Naive thymus-derived CD4-positive, alpha-beta T cell (primary cell): ENCODE measurements at regions not wholly inside any gene's neighbourhood (a gene's known extent, or its start where the extent isn't known, plus 50 kb on each side); places are given as distances from the start of the nearest gene placed in this dataset.

Source experiments
- ATAC-seq: fragments of 150-1000 bp; cut with Tn5 transposase; 2 replicates; pipeline ENCODE4 v1.10.0; 2021; ENCODE audit warnings: mild to moderate bottlenecking, moderate library complexity
- CTCF ChIA-PET: fragments of 350-600 bp; sonication (Branson Sonifier 250); formaldehyde crosslinking; loops from one replicate; lab custom pipeline; 2021; ENCODE audit warnings: antibody characterized with exemption; lab: Charles Lee
- POLR2A ChIA-PET: fragments of 350-600 bp; sonication (Branson Sonifier 250); formaldehyde crosslinking; loops from one replicate; lab custom pipeline; 2021; ENCODE audit warnings: antibody characterized with exemption, inconsistent platforms; lab: Charles Lee
- DNase-seq, 9 donors: peaks; one replicate each; pipeline versions ENCODE4 v3.0.0 to v3.0.0-alpha.2; 2020 to 2022; ENCODE audit warnings: mixed read lengths in 1 of 9
- H3K27ac ChIP-seq: one replicate; pipeline ENCODE4 v1.7.0; 2013; ENCODE audit warnings: mild to moderate bottlenecking, low read depth, low read length, moderate library complexity
- H3K27me3 ChIP-seq, 2 donors: one replicate each; pipeline ENCODE4 v1.7.0; 2013; ENCODE audit warnings: low read length in 2 of 2, mild to moderate bottlenecking in 2 of 2, moderate library complexity in 2 of 2; ENCODE audit not compliant: control insufficient read depth in 2 of 2, insufficient read depth in 2 of 2
- H3K36me3 ChIP-seq, 3 experiments: 1 replicate in 2 of 3; 2 replicates in 1 of 3; pipeline ENCODE4 v1.7.0; 2013; ENCODE audit warnings: low read length in 3 of 3, mild to moderate bottlenecking in 3 of 3, moderate library complexity in 1 of 3; ENCODE audit not compliant: insufficient read depth in 3 of 3, control insufficient read depth in 2 of 3
- H3K4me1 ChIP-seq, 2 donors: one replicate each; pipeline ENCODE4 v1.7.0; 2013; ENCODE audit warnings: low read length in 2 of 2, mild to moderate bottlenecking in 2 of 2, moderate library complexity in 1 of 2; ENCODE audit not compliant: control insufficient read depth in 2 of 2, insufficient read depth in 2 of 2
- H3K4me3 ChIP-seq: 2 replicates; pipeline ENCODE4 v1.7.0; 2013; ENCODE audit warnings: mild to moderate bottlenecking, low read length
- H3K9me3 ChIP-seq, 3 experiments: 1 replicate in 2 of 3; 2 replicates in 1 of 3; pipeline ENCODE4 v1.7.0; 2013; ENCODE audit warnings: low read length in 3 of 3; ENCODE audit not compliant: control insufficient read depth in 2 of 3
- H3K27ac Mint-ChIP-seq, 9 donors: one replicate each; pipeline ENCODE4 v1.8.0; 2020 to 2022; ENCODE audit warnings: mixed read lengths in 9 of 9, mild to moderate bottlenecking in 8 of 9, moderate library complexity in 5 of 9, inconsistent platforms in 2 of 9
- H3K27me3 Mint-ChIP-seq, 5 donors: one replicate each; pipeline ENCODE4 v1.8.0; 2021 to 2022; ENCODE audit warnings: mixed read lengths in 5 of 5, mild to moderate bottlenecking in 1 of 5
- H3K36me3 Mint-ChIP-seq, 5 donors: one replicate each; pipeline ENCODE4 v1.8.0; 2020 to 2022; ENCODE audit warnings: mixed read lengths in 5 of 5, mild to moderate bottlenecking in 3 of 5, inconsistent platforms in 1 of 5
- H3K4me1 Mint-ChIP-seq, 7 donors: one replicate each; pipeline ENCODE4 v1.8.0; 2020 to 2022; ENCODE audit warnings: mixed read lengths in 7 of 7, mild to moderate bottlenecking in 3 of 7, inconsistent platforms in 1 of 7
- H3K4me3 Mint-ChIP-seq, 10 donors: one replicate each; pipeline ENCODE4 v1.8.0; 2020 to 2022; ENCODE audit warnings: mild to moderate bottlenecking in 10 of 10, mixed read lengths in 10 of 10, moderate library complexity in 6 of 10, inconsistent platforms in 2 of 10
- H3K9me3 Mint-ChIP-seq, 11 donors: one replicate each; pipeline ENCODE4 v1.8.0; 2020 to 2022; ENCODE audit warnings: mixed read lengths in 11 of 11, mild to moderate bottlenecking in 4 of 11, inconsistent platforms in 1 of 11, moderate library complexity in 1 of 11
- intact Hi-C, 2 donors: fragments of 100-400 bp; cut with micrococcal nuclease; formaldehyde crosslinking; loops; one replicate each; pipeline ENCODE4 v1.15.1; 2023

GRCh38 chr6:105476978-105477377, 74.1 kb upstream of the PREP start:
- peaks cover 0 to 8% of the 10 kb centered on the region in 2 donors for H3K4me1 ChIP-seq
- H3K9me3 Mint-ChIP-seq: peaks cover 0 to 14% (median 9%) of the 10 kb centered on the region in 11 donors
- H3K4me3 Mint-ChIP-seq: no peak overlapping the region
- no peaks in the 10 kb centered on the region for H3K9me3 ChIP-seq
- H3K4me1 Mint-ChIP-seq: peaks cover 0 to 5% (median 0%) of the 10 kb centered on the region in 7 donors
- no peaks in the 10 kb centered on the region for H3K27me3 ChIP-seq
- DNase-seq (no peak), ATAC-seq (no peak)
- no peaks in the 10 kb centered on the region for H3K36me3 ChIP-seq
- peaks cover 0 to 6% (median 0%) of the 10 kb centered on the region in 5 donors for H3K36me3 Mint-ChIP-seq
- H3K27ac ChIP-seq: no peak overlapping the region
- intact Hi-C loops: no loop called here
- CTCF ChIA-PET: interaction anchor here (0.6 to 0.9 kb wide), 2 partner anchors 11 to 1080 kb away, joined by 3 to 5 read pairs; no protein-coding TSS in a partner anchor
- H3K27ac Mint-ChIP-seq: no peak overlapping the region
- POLR2A ChIA-PET: no interaction called here
- H3K27me3 Mint-ChIP-seq: peaks cover 24 to 64% (median 31%) of the 10 kb centered on the region in 5 donors
- H3K4me3 ChIP-seq: no peak overlapping the region

DNA sequence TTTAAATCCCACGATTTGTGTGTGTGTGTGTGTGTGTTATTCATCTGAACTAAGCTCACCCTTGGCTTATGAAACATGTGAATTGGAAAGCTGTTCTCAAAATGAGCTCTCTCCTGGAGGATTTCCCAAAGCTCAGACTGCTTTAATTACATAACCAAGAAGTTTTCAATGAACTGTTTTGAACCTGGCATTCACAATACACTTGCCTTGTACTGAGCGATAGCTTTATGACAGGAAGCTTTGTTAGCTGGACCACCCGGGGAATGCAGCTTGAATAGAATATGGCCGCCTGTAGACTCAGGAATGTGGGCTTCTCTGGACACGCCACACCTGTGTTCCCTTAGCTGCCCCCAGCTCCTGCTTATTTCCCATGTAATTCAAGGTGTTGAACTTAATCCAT, 71.4 kb upstream of the PREP start:
- H3K36me3 ChIP-seq: no peaks in the 10 kb centered on the region
- H3K27me3 ChIP-seq: no peaks in the 10 kb centered on the region
- Mint-ChIP-seq H3K9me3 (peaks cover 0 to 14% (median 9%) of the 10 kb centered on the region in 11 donors), H3K27me3 (peaks cover 22 to 81% (median 36%) of the 10 kb centered on the region in 5 donors), H3K36me3 (peaks cover 0 to 6% (median 0%) of the 10 kb centered on the region in 5 donors), H3K4me3 (no peak overlapping the region), H3K27ac (no peak overlapping the region), H3K4me1 (no peaks in the 10 kb centered on the region)
- intact Hi-C loops: no loop called here
- no peak overlapping the region for H3K27ac ChIP-seq
- no peaks in the 10 kb centered on the region for H3K9me3 ChIP-seq
- no peak overlapping the region for H3K4me3 ChIP-seq
- CTCF ChIA-PET: no interaction called here
- no peaks in the 10 kb centered on the region for H3K4me1 ChIP-seq
- ATAC-seq (no peak), DNase-seq (no peak)
- POLR2A ChIA-PET: no interaction called here

- no peaks in the 10 kb centered on the region for H3K4me1 ChIP-seq
- no peak overlapping the region for H3K4me3 ChIP-seq
- no peaks in the 10 kb centered on the region for H3K27me3 ChIP-seq
- no peaks in the 10 kb centered on the region for H3K9me3 ChIP-seq
- Mint-ChIP-seq H3K4me1 (no peaks in the 10 kb centered on the region), H3K27me3 (peaks cover 19 to 80% (median 40%) of the 10 kb centered on the region in 5 donors), H3K27ac (no peak overlapping the region), H3K4me3 (no peak overlapping the region), H3K36me3 (peaks cover 0 to 7% (median 0%) of the 10 kb centered on the region in 5 donors), H3K9me3 (peaks cover 4 to 18% (median 11%) of the 10 kb centered on the region in 11 donors)
- no peaks in the 10 kb centered on the region for H3K36me3 ChIP-seq
- ChIA-PET CTCF (no interaction called here), POLR2A (no interaction called here)
- DNase-seq (no peak), ATAC-seq (no peak)
- no peak overlapping the region for H3K27ac ChIP-seq
- intact Hi-C loops: no loop called here
Observed at GRCh38 chr6:105469946-105470345, 67.1 kb upstream of the PREP start.

- no peaks in the 10 kb centered on the region for H3K27me3 ChIP-seq
- Mint-ChIP-seq H3K27ac (no peak overlapping the region), H3K9me3 (peaks cover 4 to 27% (median 13%) of the 10 kb centered on the region in 11 donors), H3K36me3 (peaks cover 0 to 7% (median 0%) of the 10 kb centered on the region in 5 donors), H3K4me3 (no peak overlapping the region), H3K4me1 (no peaks in the 10 kb centered on the region), H3K27me3 (peaks cover 25 to 82% (median 44%) of the 10 kb centered on the region in 5 donors)
- no peak for ATAC-seq
- H3K36me3 ChIP-seq: no peaks in the 10 kb centered on the region
- ChIA-PET CTCF (no interaction called here), POLR2A (no interaction called here)
- H3K4me3 ChIP-seq: no peak overlapping the region
- H3K4me1 ChIP-seq: no peaks in the 10 kb centered on the region
- no peak for DNase-seq
- no peaks in the 10 kb centered on the region for H3K9me3 ChIP-seq
- no peak overlapping the region for H3K27ac ChIP-seq
- intact Hi-C loops: no loop called here
Observed at GRCh38 chr6:105468850-105469249, 66.0 kb upstream of the PREP start.

DNA sequence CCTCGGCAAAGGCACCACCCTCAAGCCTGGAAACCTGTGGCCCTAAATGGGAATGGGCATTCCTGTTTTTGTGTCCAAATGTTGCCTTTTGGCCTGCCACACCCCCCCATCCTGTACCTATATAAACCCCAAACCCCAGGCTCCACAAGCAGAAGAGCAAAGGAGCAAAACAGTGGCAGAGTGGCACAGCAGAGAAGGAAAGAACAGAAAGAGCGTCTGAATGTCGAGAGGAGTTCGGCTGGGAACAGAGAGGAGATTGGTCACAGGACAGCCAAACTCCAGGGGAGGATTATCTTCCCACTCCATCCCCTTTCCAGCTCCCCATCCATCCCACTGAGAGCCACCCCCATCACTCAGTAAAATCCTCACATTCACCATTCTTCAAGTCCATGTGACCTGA, 58.0 kb upstream of the PREP start:
- peaks cover 2 to 20% (median 9%) of the 10 kb centered on the region in 11 donors for H3K9me3 Mint-ChIP-seq
- Histone ChIP-seq H3K36me3 (no peaks in the 10 kb centered on the region), H3K4me3 (no peak overlapping the region), H3K27ac (no peak overlapping the region), H3K4me1 (peaks cover 0 to 45% of the 10 kb centered on the region in 2 donors), H3K27me3 (no peaks in the 10 kb centered on the region), H3K9me3 (no peaks in the 10 kb centered on the region)
- H3K36me3 Mint-ChIP-seq: no peaks in the 10 kb centered on the region
- peaks cover 0 to 2% (median 0%) of the 10 kb centered on the region in 7 donors for H3K4me1 Mint-ChIP-seq
- no peak for DNase-seq
- intact Hi-C loops: no loop called here
- ChIA-PET CTCF (no interaction called here), POLR2A (no interaction called here)
- H3K27ac Mint-ChIP-seq: no peak overlapping the region
- ATAC-seq: no peak
- H3K27me3 Mint-ChIP-seq: peaks cover 17 to 58% (median 21%) of the 10 kb centered on the region in 5 donors
- no peak overlapping the region for H3K4me3 Mint-ChIP-seq

- Histone ChIP-seq H3K27ac (no peak overlapping the region), H3K4me3 (peak overlapping the region; percentile 1), H3K36me3 (no peaks in the 10 kb centered on the region), H3K27me3 (no peaks in the 10 kb centered on the region), H3K4me1 (peaks cover 0 to 55% of the 10 kb centered on the region in 2 donors), H3K9me3 (no peaks in the 10 kb centered on the region)
- ATAC-seq: no peak
- ChIA-PET CTCF (no interaction called here), POLR2A (no interaction called here)
- intact Hi-C loops: no loop called here
- peaks cover 0 to 12% (median 3%) of the 10 kb centered on the region in 11 donors for H3K9me3 Mint-ChIP-seq
- H3K36me3 Mint-ChIP-seq: no peaks in the 10 kb centered on the region
- no peak overlapping the region for H3K4me3 Mint-ChIP-seq
- H3K27ac Mint-ChIP-seq: no peak overlapping the region
- peaks cover 0 to 2% (median 0%) of the 10 kb centered on the region in 7 donors for H3K4me1 Mint-ChIP-seq
- no peak for DNase-seq
- peaks cover 13 to 52% (median 17%) of the 10 kb centered on the region in 5 donors for H3K27me3 Mint-ChIP-seq
Observed at GRCh38 chr6:105459864-105460263, 57.0 kb upstream of the PREP start.

DNA sequence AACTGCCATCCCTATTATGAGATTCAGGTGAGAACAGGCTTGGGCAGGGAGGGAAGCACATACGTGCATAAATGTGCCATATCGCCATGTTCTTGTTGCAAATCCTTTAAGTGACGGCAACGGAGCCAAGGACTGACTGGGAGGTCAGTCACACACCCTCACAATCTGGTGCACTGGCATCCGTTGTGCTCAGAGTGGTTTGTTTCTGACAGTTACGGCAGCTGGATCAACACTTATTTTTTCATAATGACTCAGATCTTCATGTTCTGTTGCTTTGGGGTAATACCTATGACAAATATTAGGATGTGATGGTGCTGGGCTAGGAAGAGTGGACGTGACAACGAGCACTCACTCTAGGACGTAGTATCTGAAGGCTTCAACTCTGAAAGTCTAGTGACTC, 56.2 kb upstream of the PREP start:
- H3K27me3 Mint-ChIP-seq: peaks cover 8 to 48% (median 17%) of the 10 kb centered on the region in 5 donors
- POLR2A ChIA-PET: no interaction called here
- DNase-seq: no peak
- H3K9me3 ChIP-seq: no peaks in the 10 kb centered on the region
- intact Hi-C loops: no loop called here
- peaks cover 0 to 11% (median 2%) of the 10 kb centered on the region in 11 donors for H3K9me3 Mint-ChIP-seq
- H3K4me1 ChIP-seq: peaks cover 0 to 59% of the 10 kb centered on the region in 2 donors
- H3K27me3 ChIP-seq: no peaks in the 10 kb centered on the region
- no peaks in the 10 kb centered on the region for H3K36me3 Mint-ChIP-seq
- peaks cover 0 to 4% (median 1%) of the 10 kb centered on the region in 7 donors for H3K4me1 Mint-ChIP-seq
- H3K27ac Mint-ChIP-seq: peak overlapping the region in 1 of 9 donors; percentile 64
- H3K4me3 Mint-ChIP-seq: no peak overlapping the region
- H3K27ac ChIP-seq: no peak overlapping the region
- CTCF ChIA-PET: interaction anchor here (0.6 kb wide), 1 partner anchor 1228 kb away, joined by 5 read pairs; no protein-coding TSS in a partner anchor
- no peaks in the 10 kb centered on the region for H3K36me3 ChIP-seq
- peak; percentile 68 for ATAC-seq
- peak overlapping the region; percentile 44 for H3K4me3 ChIP-seq
